ENCODE measurements at regions not wholly inside any gene's neighbourhood (a gene's known extent, or its start where the extent isn't known, plus 50 kb on each side); places are given as distances from the start of the nearest gene placed in this dataset.
"Not testable (repeated sequence)": the region's sequence is repeated elsewhere in the genome, so short reads cannot be mapped to it uniquely, and the experiment has no call there.

- DNase-seq (ENCODE audit: low read depth in 2 of 2) = no peak
Measured at GRCh38 chr15:96047255-96047931, 283.1 kb upstream of the NR2F2 start.

DNA sequence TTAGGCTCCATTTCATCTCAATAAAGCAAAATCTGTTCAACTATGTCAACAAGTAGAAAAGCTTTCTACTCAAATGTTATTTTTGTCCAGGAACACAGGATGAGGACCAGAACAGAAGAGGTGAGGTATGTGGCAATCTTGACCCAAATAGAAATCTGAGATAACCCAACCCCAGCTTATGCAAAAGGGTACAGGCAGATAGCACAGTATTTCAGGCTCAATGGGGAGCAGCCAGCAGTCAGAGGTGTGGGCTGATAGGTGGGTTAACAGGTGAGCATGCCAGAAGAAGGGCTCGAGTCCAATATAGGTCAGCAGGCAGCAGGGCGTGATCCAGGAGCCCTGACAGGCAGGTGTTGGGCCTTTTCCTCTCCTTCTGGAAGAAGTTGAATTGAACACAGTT, 281.2 kb upstream of the NR2F2 start:
- no peak for DNase-seq (ENCODE audit: low read depth in 2 of 2)

GRCh38 chr15:96049766-96050165, 280.7 kb upstream of the NR2F2 start:
- DNase-seq (ENCODE audit: low read depth in 2 of 2) = no peak

- no peak for DNase-seq (ENCODE audit: low read depth in 2 of 2)
Measured at GRCh38 chr15:96051598-96051997, 278.9 kb upstream of the NR2F2 start.

DNA sequence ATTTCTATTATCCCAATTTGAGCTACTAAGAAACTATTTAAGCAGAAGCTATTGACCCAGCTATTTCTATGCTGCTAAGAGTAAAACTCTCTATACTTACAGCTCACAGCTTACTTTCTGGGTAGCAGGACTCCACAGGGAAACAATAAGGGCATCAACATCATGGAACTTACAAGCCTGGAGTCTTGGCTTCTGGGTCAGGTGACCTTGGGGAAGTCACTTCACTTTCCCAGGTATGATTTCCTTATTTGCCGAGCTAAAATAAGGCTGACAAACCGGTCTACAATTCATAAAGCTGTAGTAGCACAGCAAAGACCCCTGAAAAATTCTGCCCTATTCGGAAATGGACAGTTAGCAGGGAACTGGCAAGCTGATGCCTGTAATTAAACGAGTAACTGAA, 278.3 kb upstream of the NR2F2 start:
- no peak for DNase-seq (ENCODE audit: low read depth in 2 of 2)

DNA sequence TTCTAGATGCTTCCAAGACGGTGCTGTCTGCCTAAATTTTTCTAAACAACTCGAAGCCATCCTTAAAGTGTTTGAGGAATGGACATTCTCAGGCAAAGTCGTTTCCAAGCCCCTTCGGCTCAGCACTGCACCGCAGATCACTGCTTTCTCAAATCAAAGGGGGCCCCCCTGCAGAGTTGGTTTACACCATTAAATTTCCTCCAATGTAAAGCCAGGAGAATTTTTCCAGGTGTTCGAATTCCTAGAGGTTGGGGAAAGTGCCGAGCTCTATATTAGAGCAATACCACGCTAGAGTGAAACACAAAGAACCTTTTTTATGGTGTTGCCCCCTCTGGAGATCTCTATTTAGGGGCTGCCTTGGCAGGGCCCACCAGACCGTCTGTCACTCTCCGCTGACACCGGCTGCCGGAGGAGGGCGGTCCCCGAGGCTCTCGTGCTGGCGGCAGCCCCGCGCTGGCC, 277.9 kb upstream of the NR2F2 start:
- DNase-seq (ENCODE audit: low read depth in 2 of 2) = no peak

- no peak for DNase-seq (ENCODE audit: low read depth in 2 of 2)
Measured at GRCh38 chr15:96053031-96053780, 277.3 kb upstream of the NR2F2 start.

DNA sequence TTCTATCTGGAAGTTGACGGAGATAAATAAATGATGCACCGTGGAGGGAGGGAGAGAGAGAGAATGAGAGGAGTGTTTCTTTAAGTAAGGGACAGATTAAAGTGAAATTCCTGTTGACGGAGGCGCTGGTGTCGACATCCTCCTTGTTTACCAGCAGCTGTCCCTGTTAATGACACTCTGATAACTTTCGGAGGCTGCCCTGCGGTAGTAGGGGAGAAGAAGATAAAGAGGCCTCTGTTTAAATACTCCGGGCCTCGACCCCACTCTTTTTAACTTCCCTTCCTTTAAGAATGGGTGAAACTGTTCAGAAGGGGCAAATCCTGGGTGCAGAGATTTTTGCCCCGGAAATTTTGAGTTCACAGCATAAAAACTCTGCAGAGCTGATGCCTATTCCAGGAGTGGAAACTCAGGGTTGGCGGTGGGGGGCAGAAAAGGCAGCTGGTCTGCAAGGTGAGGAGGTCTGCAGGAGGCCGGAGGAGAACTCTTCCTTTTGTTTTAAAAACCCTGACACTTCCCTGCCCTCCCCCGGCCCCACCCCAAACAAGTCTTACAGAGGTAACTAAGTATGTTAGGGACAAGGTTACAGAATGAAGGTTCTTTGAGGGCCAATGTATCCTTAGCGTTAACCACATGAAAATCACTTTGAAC, 276.6 kb upstream of the NR2F2 start:
- no peak for DNase-seq (ENCODE audit: low read depth in 2 of 2)

GRCh38 chr15:96054621-96055020, 275.9 kb upstream of the NR2F2 start:
- DNase-seq (ENCODE audit: low read depth in 2 of 2) = no peak

- no peak for DNase-seq (ENCODE audit: low read depth in 2 of 2)
Measured at GRCh38 chr15:96058103-96058851, 272.2 kb upstream of the NR2F2 start.

DNA sequence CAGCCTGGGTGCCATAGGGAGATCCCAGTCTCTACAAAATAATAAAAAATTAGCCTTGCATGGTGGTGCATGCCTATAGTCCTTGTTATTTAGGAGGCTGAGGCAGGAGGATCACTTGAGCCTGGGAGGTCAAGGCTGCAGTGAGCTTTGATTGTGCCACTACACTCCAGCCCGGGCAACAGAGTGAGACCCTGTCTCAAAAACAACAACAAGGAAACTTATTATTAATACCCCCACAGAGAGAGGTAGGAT, 271.7 kb upstream of the NR2F2 start:
- DNase-seq (ENCODE audit: low read depth in 2 of 2) = not testable (repeated sequence)

- DNase-seq (ENCODE audit: low read depth in 2 of 2) = not testable (repeated sequence)
Measured at GRCh38 chr15:96060591-96060990, 269.9 kb upstream of the NR2F2 start.

DNA sequence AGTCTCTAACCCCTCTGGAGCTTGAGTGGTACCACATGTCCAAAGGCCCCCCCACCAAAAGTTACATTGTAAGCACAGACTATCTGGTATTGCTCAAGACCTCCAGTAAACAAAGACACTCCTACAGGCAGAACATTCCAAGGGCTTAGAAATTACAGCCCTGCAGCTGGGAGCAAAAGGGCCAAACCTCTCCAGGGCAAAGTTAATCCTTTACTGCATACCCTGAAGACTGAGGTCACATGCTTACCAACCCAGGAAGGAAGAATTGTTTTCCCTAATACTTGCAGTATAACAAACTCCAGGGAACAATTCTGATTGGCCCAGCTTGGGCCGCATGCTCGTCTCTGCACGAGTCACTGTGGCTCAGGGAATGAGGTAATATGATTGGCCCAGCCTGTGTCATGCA, 266.1 kb upstream of the NR2F2 start:
- DNase-seq (ENCODE audit: low read depth in 2 of 2) = no peak

DNA sequence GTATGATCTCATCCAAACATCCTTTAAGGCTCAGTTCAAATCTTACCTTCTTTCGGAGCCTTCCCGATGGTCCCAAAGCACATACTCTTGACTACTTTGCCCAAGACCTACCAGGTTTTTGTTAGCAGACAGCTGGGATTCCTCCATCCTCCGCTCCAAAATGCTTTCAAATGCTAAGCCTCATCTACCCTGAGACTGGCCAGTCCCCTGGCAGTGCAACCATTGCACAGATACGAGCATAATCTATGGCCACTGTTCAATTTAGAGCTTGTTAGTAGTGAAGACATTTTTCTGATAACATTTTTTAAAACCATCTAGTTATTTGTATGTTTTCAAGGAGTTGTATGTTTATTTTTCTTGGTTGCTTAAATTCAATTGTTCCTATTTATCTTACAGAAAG, 264.4 kb upstream of the NR2F2 start:
- no peak for DNase-seq (ENCODE audit: low read depth in 2 of 2)

- DNase-seq (ENCODE audit: low read depth in 2 of 2) = no peak
Measured at GRCh38 chr15:96066852-96067495, 263.5 kb upstream of the NR2F2 start.

GRCh38 chr15:96067677-96068076, 262.8 kb upstream of the NR2F2 start:
- no peak for DNase-seq (ENCODE audit: low read depth in 2 of 2)

DNA sequence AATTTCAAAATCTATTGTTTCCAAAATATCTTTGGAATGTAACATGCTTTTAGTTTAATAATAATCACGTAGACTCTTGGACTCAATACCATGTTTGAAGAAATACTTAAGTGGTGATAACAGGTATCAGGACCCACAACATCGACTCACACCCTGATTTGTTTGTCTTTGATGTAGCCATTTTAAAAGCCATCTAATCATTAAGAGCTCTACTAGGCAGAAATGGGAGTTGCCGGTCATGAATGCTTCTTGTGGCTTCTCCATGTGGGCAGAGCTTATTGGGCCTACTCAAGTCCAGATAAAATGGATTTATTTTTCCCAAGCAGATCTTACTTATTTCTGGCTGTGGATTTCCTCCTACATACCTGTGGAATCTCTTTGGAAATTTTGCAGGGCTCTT, 261.6 kb upstream of the NR2F2 start:
- DNase-seq (ENCODE audit: low read depth in 2 of 2) = no peak

GRCh38 chr15:96070636-96071035, 259.9 kb upstream of the NR2F2 start:
- no peak for DNase-seq (ENCODE audit: low read depth in 2 of 2)

- DNase-seq (ENCODE audit: low read depth in 2 of 2) = no peak
Measured at GRCh38 chr15:96072821-96073220, 257.7 kb upstream of the NR2F2 start.

DNA sequence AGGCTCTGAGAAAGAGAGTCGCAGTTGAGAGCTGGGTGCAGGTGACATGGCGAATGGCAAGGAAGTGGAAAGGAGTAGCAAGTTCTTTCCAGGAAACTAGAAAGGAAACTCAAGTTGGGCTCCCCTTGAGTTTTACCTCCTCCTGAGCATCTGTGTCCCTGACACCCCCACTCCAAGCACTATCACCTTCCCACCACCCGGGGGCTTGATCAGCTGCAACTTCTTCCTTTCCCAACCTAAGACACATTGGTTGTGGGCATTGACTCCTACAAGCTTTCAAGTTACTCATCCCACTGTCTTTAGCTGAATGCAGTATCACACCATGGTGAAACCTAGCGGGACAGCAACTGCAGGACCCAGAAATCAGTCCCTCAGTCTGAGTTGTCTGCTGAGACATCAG, 256.6 kb upstream of the NR2F2 start:
- no peak for DNase-seq (ENCODE audit: low read depth in 2 of 2)

DNA sequence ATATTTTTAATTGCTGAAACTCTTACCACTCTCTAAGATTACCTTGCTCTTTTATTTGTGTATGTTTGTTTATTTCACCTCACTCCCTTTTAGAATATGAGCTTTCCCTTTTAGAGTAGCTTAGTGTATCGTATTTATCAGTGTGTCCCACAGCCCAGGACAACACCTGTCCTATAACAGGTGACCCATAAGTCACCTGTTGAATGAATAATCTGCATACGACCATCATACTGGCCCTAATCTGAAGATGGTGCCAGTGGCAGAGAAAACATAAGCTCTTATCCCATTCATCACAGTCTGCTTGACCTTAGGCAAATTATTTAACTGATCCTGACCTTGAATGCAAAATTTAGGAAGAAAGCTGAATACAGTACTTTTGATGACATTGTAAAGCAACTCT, 254.6 kb upstream of the NR2F2 start:
- DNase-seq (ENCODE audit: low read depth in 2 of 2) = no peak

GRCh38 chr15:96076350-96076749, 254.2 kb upstream of the NR2F2 start:
- no peak for DNase-seq (ENCODE audit: low read depth in 2 of 2)

Measured in stimulated activated CD4-positive, alpha-beta T cell treated with anti-CD3 and anti-CD28 coated beads, Interleukin-12 subunit alpha, Interleukin-12 subunit beta, amount 100 ng/mL, for 24 hours (primary cell).